ENCODE measurements at regions not wholly inside any gene's neighbourhood (a gene's known extent, or its start where the extent isn't known, plus 50 kb on each side); places are given as distances from the start of the nearest gene placed in this dataset.

GRCh38 chr16:73473713-73474112 is 425.8 kb upstream of the ZFHX3 start:
- peaks cover 8% of the 10 kb centered on the region for H3K4me1 ChIP-seq (ENCODE audit: control insufficient read depth, insufficient read depth, low read length)
- no peaks in the 10 kb centered on the region for H3K9me3 ChIP-seq (ENCODE audit: control insufficient read depth in 2 of 2, low read length in 2 of 2)
- no peak overlapping the region for H3K9ac ChIP-seq (ENCODE audit: low read length in 2 of 2)
- H3K27me3 ChIP-seq (ENCODE audit: control insufficient read depth in 1 of 2, insufficient read depth in 2 of 2, low read length in 2 of 2): no peaks in the 10 kb centered on the region
- H3K4me3 ChIP-seq (ENCODE audit: low read length in 2 of 2): peak overlapping the region; percentile 29 to 60
- no peaks in the 10 kb centered on the region for H3K36me3 ChIP-seq (ENCODE audit: control insufficient read depth in 2 of 2, insufficient read depth in 2 of 2, low read length in 2 of 2)
- peak overlapping the region; percentile 55 for H3K27ac ChIP-seq (ENCODE audit: low read length)

GRCh38 chr16:73464834-73465233 is 416.9 kb upstream of the ZFHX3 start:
- no peak overlapping the region for H3K9ac ChIP-seq (ENCODE audit: low read length in 2 of 2)
- no peaks in the 10 kb centered on the region for H3K36me3 ChIP-seq (ENCODE audit: control insufficient read depth in 2 of 2, insufficient read depth in 2 of 2, low read length in 2 of 2)
- no peaks in the 10 kb centered on the region for H3K4me1 ChIP-seq (ENCODE audit: control insufficient read depth, insufficient read depth, low read length)
- no peak overlapping the region for H3K27ac ChIP-seq (ENCODE audit: low read length)
- no peaks in the 10 kb centered on the region for H3K27me3 ChIP-seq (ENCODE audit: control insufficient read depth in 1 of 2, insufficient read depth in 2 of 2, low read length in 2 of 2)
- H3K9me3 ChIP-seq (ENCODE audit: control insufficient read depth in 2 of 2, low read length in 2 of 2): peaks cover 0 to 5% of the 10 kb centered on the region in 2 donors
- H3K4me3 ChIP-seq (ENCODE audit: low read length in 2 of 2): no peak overlapping the region

- Histone ChIP-seq H3K9me3 (ENCODE audit: control insufficient read depth in 2 of 2, low read length in 2 of 2) (peaks cover 0 to 5% of the 10 kb centered on the region in 2 donors), H3K4me3 (ENCODE audit: low read length in 2 of 2) (no peak overlapping the region), H3K27me3 (ENCODE audit: control insufficient read depth in 1 of 2, insufficient read depth in 2 of 2, low read length in 2 of 2) (no peaks in the 10 kb centered on the region), H3K36me3 (ENCODE audit: control insufficient read depth in 2 of 2, insufficient read depth in 2 of 2, low read length in 2 of 2) (no peaks in the 10 kb centered on the region), H3K4me1 (ENCODE audit: control insufficient read depth, insufficient read depth, low read length) (no peaks in the 10 kb centered on the region), H3K9ac (ENCODE audit: low read length in 2 of 2) (no peak overlapping the region), H3K27ac (ENCODE audit: low read length) (no peak overlapping the region)
Measured at GRCh38 chr16:73459586-73459985, 411.7 kb upstream of the ZFHX3 start.

DNA sequence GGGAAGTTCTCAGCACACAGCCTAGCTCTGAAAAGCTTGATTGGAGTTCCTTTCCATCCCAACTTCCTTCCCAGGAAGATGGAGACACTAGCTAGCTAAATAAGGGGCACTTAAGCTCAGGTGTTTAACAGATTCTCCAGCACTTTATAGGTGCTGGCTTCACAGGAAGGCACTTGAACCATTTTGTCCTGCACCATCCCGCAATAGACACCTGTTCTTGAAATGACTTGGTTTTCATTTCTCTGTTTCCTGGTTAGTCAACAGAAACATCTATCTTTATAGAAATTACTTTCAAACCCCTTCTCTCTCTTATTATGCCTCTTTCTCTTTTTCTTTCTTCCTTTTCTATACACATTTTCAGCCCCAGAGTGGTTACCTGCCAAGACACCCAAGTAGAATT is 409.9 kb upstream of the ZFHX3 start:
- H3K27ac ChIP-seq (ENCODE audit: low read length): no peak overlapping the region
- no peaks in the 10 kb centered on the region for H3K4me1 ChIP-seq (ENCODE audit: control insufficient read depth, insufficient read depth, low read length)
- no peaks in the 10 kb centered on the region for H3K36me3 ChIP-seq (ENCODE audit: control insufficient read depth in 2 of 2, insufficient read depth in 2 of 2, low read length in 2 of 2)
- H3K9ac ChIP-seq (ENCODE audit: low read length in 2 of 2): no peak overlapping the region
- H3K27me3 ChIP-seq (ENCODE audit: control insufficient read depth in 1 of 2, insufficient read depth in 2 of 2, low read length in 2 of 2): no peaks in the 10 kb centered on the region
- peaks cover 0 to 5% of the 10 kb centered on the region in 2 donors for H3K9me3 ChIP-seq (ENCODE audit: control insufficient read depth in 2 of 2, low read length in 2 of 2)
- no peak overlapping the region for H3K4me3 ChIP-seq (ENCODE audit: low read length in 2 of 2)

DNA sequence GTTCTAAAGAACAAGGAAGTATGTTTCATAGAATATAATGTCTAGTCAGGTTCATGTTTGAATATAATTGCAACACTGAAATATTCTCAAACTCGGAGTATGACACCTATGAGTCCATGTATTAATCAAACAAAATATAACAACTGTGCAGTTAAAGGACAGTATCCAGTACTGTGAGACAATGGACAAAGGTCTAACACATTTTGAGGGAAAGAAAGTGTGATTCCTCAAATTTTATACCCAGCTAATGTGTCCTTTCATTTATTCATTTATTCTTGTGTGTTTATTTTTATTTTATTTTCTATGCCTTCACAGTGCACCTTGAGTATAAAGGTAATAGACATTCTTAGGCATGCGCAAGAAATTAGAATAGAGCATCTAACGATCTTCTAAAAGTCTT is 401.0 kb upstream of the ZFHX3 start:
- H3K4me1 ChIP-seq (ENCODE audit: control insufficient read depth, insufficient read depth, low read length): no peaks in the 10 kb centered on the region
- no peak overlapping the region for H3K27ac ChIP-seq (ENCODE audit: low read length)
- H3K9ac ChIP-seq (ENCODE audit: low read length in 2 of 2): no peak overlapping the region
- no peak overlapping the region for H3K4me3 ChIP-seq (ENCODE audit: low read length in 2 of 2)
- peaks cover 3 to 16% of the 10 kb centered on the region in 2 donors for H3K9me3 ChIP-seq (ENCODE audit: control insufficient read depth in 2 of 2, low read length in 2 of 2)
- no peaks in the 10 kb centered on the region for H3K27me3 ChIP-seq (ENCODE audit: control insufficient read depth in 1 of 2, insufficient read depth in 2 of 2, low read length in 2 of 2)
- no peaks in the 10 kb centered on the region for H3K36me3 ChIP-seq (ENCODE audit: control insufficient read depth in 2 of 2, insufficient read depth in 2 of 2, low read length in 2 of 2)

- H3K27me3 ChIP-seq (ENCODE audit: control insufficient read depth in 1 of 2, insufficient read depth in 2 of 2, low read length in 2 of 2): no peaks in the 10 kb centered on the region
- no peaks in the 10 kb centered on the region for H3K4me1 ChIP-seq (ENCODE audit: control insufficient read depth, insufficient read depth, low read length)
- H3K4me3 ChIP-seq (ENCODE audit: low read length in 2 of 2): no peak overlapping the region
- no peaks in the 10 kb centered on the region for H3K36me3 ChIP-seq (ENCODE audit: control insufficient read depth in 2 of 2, insufficient read depth in 2 of 2, low read length in 2 of 2)
- no peak overlapping the region for H3K9ac ChIP-seq (ENCODE audit: low read length in 2 of 2)
- peaks cover 3 to 16% of the 10 kb centered on the region in 2 donors for H3K9me3 ChIP-seq (ENCODE audit: control insufficient read depth in 2 of 2, low read length in 2 of 2)
- H3K27ac ChIP-seq (ENCODE audit: low read length): no peak overlapping the region
Measured at GRCh38 chr16:73447846-73448245, 399.9 kb upstream of the ZFHX3 start.

DNA sequence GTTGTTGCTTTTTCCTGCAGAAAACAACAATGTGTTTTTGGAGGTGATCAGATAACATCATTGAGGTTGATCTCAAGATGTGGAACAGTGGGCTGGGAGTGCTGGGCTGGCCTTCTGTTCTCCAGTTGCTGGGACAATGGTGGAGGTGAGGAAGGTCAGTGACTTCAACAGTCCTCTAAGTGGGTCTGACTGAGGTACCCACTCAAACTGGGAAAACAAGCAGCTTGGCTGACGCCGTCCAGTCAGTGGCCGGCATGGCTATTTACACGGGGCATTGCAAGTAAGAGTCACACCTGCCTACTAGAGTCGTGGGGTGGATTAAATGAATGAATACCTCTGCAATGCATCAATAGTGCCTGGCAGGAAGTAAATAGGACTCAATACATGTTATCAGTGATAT is 386.7 kb upstream of the ZFHX3 start:
- Histone ChIP-seq H3K36me3 (ENCODE audit: control insufficient read depth in 2 of 2, insufficient read depth in 2 of 2, low read length in 2 of 2) (no peaks in the 10 kb centered on the region), H3K9ac (ENCODE audit: low read length in 2 of 2) (no peak overlapping the region), H3K9me3 (ENCODE audit: control insufficient read depth in 2 of 2, low read length in 2 of 2) (no peaks in the 10 kb centered on the region), H3K4me3 (ENCODE audit: low read length in 2 of 2) (no peak overlapping the region), H3K4me1 (ENCODE audit: control insufficient read depth, insufficient read depth, low read length) (no peaks in the 10 kb centered on the region), H3K27me3 (ENCODE audit: control insufficient read depth in 1 of 2, insufficient read depth in 2 of 2, low read length in 2 of 2) (peaks cover 0 to 3% of the 10 kb centered on the region in 2 donors), H3K27ac (ENCODE audit: low read length) (no peak overlapping the region)

DNA sequence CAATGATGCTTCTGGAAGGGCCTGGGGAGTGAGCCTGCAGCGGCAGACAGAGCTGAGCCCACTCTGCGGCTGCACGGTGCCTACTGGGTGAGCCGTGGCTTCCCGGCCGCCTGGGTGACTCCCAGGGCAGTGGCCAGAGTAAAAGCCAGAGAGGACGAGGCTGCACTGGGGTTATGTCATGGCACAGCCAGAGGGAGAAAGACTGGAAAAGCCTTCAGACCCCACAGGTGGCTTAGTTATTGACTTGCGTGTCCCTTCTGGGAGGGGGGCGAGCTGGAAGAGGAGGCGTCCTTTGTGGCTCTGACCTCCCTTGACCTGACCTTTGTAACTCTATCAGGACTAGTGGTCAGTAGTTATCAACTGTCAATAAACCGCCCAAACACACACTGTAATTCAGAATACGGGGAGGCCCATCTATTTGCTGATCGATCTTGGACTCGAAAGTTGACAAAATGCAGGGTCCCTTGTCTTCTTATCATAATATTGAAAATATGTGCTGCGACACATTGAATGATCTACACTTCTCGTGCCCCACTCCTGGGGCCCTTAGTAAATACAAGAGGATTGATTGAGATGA is 385.9 kb upstream of the ZFHX3 start:
- Histone ChIP-seq H3K9ac (ENCODE audit: low read length in 2 of 2) (no peak overlapping the region), H3K4me3 (ENCODE audit: low read length in 2 of 2) (no peak overlapping the region), H3K36me3 (ENCODE audit: control insufficient read depth in 2 of 2, insufficient read depth in 2 of 2, low read length in 2 of 2) (no peaks in the 10 kb centered on the region), H3K4me1 (ENCODE audit: control insufficient read depth, insufficient read depth, low read length) (no peaks in the 10 kb centered on the region), H3K27ac (ENCODE audit: low read length) (no peak overlapping the region), H3K27me3 (ENCODE audit: control insufficient read depth in 1 of 2, insufficient read depth in 2 of 2, low read length in 2 of 2) (peaks cover 0 to 3% of the 10 kb centered on the region in 2 donors), H3K9me3 (ENCODE audit: control insufficient read depth in 2 of 2, low read length in 2 of 2) (no peaks in the 10 kb centered on the region)

GRCh38 chr16:73432850-73433730 is 385.2 kb upstream of the ZFHX3 start:
- H3K9ac ChIP-seq (ENCODE audit: low read length in 2 of 2): no peak overlapping the region
- no peaks in the 10 kb centered on the region for H3K9me3 ChIP-seq (ENCODE audit: control insufficient read depth in 2 of 2, low read length in 2 of 2)
- H3K36me3 ChIP-seq (ENCODE audit: control insufficient read depth in 2 of 2, insufficient read depth in 2 of 2, low read length in 2 of 2): no peaks in the 10 kb centered on the region
- peaks cover 0 to 3% of the 10 kb centered on the region in 2 donors for H3K27me3 ChIP-seq (ENCODE audit: control insufficient read depth in 1 of 2, insufficient read depth in 2 of 2, low read length in 2 of 2)
- no peak overlapping the region for H3K27ac ChIP-seq (ENCODE audit: low read length)
- no peaks in the 10 kb centered on the region for H3K4me1 ChIP-seq (ENCODE audit: control insufficient read depth, insufficient read depth, low read length)
- no peak overlapping the region for H3K4me3 ChIP-seq (ENCODE audit: low read length in 2 of 2)

DNA sequence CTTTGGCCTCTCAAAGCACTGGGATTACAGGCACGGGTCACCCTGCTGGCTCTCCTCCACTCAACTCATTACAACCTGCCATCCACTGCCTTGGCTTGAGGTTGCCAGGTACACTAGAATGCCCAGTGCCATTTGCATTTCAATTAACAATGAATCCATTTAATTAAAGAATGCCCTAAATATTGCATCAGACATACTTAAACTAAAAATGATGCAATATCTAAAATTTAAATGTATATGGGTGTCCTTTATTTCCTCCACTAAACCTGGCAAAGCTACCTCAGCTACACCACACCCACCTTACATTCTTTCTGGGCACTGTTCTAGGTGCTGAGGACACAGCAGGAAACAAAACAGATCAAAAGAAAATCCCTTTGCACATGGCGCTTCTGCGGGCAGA is 382.2 kb upstream of the ZFHX3 start:
- Histone ChIP-seq H3K27me3 (ENCODE audit: control insufficient read depth in 1 of 2, insufficient read depth in 2 of 2, low read length in 2 of 2) (peaks cover 0 to 2% of the 10 kb centered on the region in 2 donors), H3K4me3 (ENCODE audit: low read length in 2 of 2) (no peak overlapping the region), H3K9ac (ENCODE audit: low read length in 2 of 2) (no peak overlapping the region), H3K9me3 (ENCODE audit: control insufficient read depth in 2 of 2, low read length in 2 of 2) (no peaks in the 10 kb centered on the region), H3K4me1 (ENCODE audit: control insufficient read depth, insufficient read depth, low read length) (no peaks in the 10 kb centered on the region), H3K36me3 (ENCODE audit: control insufficient read depth in 2 of 2, insufficient read depth in 2 of 2, low read length in 2 of 2) (no peaks in the 10 kb centered on the region), H3K27ac (ENCODE audit: low read length) (no peak overlapping the region)

DNA sequence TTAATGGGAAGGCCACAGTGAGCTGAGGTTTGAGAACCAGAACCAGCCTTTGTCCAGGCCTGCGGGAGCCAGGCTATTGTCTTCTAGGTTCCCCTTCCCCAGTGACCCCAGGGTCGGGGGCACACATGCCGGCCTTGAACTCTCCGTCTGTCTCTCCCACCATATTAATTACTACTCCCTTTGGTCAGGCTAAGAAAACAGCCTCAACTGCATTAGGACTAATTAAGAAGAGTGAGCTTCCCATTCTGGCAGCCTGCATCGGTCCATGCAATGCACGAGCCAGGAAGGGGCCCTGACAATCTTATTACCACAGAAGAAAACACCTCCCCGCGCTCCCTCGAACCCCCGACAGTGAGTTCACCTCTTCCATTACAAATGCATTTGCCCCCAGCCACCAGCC is 380.2 kb upstream of the ZFHX3 start:
- Histone ChIP-seq H3K36me3 (ENCODE audit: control insufficient read depth in 2 of 2, insufficient read depth in 2 of 2, low read length in 2 of 2) (no peaks in the 10 kb centered on the region), H3K27me3 (ENCODE audit: control insufficient read depth in 1 of 2, insufficient read depth in 2 of 2, low read length in 2 of 2) (no peaks in the 10 kb centered on the region), H3K4me1 (ENCODE audit: control insufficient read depth, insufficient read depth, low read length) (no peaks in the 10 kb centered on the region), H3K9ac (ENCODE audit: low read length in 2 of 2) (no peak overlapping the region), H3K4me3 (ENCODE audit: low read length in 2 of 2) (no peak overlapping the region), H3K9me3 (ENCODE audit: control insufficient read depth in 2 of 2, low read length in 2 of 2) (no peaks in the 10 kb centered on the region), H3K27ac (ENCODE audit: low read length) (no peak overlapping the region)

Data from stomach smooth muscle (tissue), 2 donors.